HCT116 (cell line): ENCODE measurements at regions not wholly inside any gene's neighbourhood (a gene's known extent, or its start where the extent isn't known, plus 50 kb on each side); places are given as distances from the start of the nearest gene placed in this dataset.

ENCODE experiments used
- ATAC-seq: fragments of 200-7000 bp; cut with Tn5 transposase; 2 replicates; pipeline ENCODE4 v1.9.1; 2020; ENCODE audit warnings: mild to moderate bottlenecking, moderate library complexity
- BruUV-seq: library from RNA; stranded (reverse); fragments of 400-500 nt; replicated peaks from 2 replicates; lab custom pipeline; 2021; lab: Mats Ljungman, UMichigan
- CTCF ChIA-PET: fragments of 300-600 bp; sonication (Branson Sonifier 250); formaldehyde crosslinking; loops from one replicate; lab custom pipeline; 2021; ENCODE audit warnings: antibody characterized with exemption; lab: Charles Lee
- POLR2A ChIA-PET: fragments of 300-600, 350-600 bp; sonication (Branson Sonifier 250); formaldehyde crosslinking; loops from one replicate; lab custom pipeline; 2021; ENCODE audit warnings: antibody characterized with exemption; lab: Charles Lee
- RAD21 ChIA-PET, 2 experiments: fragments of 300-600 bp; sonication (Branson Sonifier 250); formaldehyde crosslinking; loops; one replicate each; lab custom pipeline; 2023; ENCODE audit warnings: low total read pairs in 2 of 2; ENCODE audit not compliant: uncharacterized antibody in 2 of 2, unreplicated experiment in 2 of 2, low non-redundant PET in 1 of 2; lab: Charles Lee
- DNase-seq: peaks from one replicate; pipeline ENCODE4 v3.0.0-alpha.2; 2010; ENCODE audit warnings: low read depth, low spot score
- H2AFZ ChIP-seq: fragments of 200-600 bp; shearing (Covaris generic), sonication (generic); 2 replicates; pipeline ENCODE4 v1.6.1; 2017; ENCODE audit warnings: low read depth, mixed run types, mixed read lengths, antibody characterized with exemption, low read length; ENCODE audit not compliant: poor library complexity, severe bottlenecking
- H3K27ac ChIP-seq: 2 replicates; pipeline ENCODE4 v1.5.1; 2012; ENCODE audit warnings: low read depth, low read length
- H3K27me3 ChIP-seq: fragments of 200-600 bp; sonication (generic); 2 replicates; pipeline ENCODE4 v1.6.1; 2016; ENCODE audit warnings: mixed run types, low read length, mixed read lengths; ENCODE audit not compliant: insufficient read depth
- H3K36me3 ChIP-seq, 2 experiments: fragments of 200-500 bp in 1 of 2; fragments of 200-600 bp in 1 of 2; sonication (Bioruptor generic) in 1 of 2; sonication (generic) in 1 of 2; 2 replicates each; pipeline versions ENCODE4 v1.5.1 to v1.6.1; 2014 to 2016; ENCODE audit warnings: low read length in 2 of 2, inconsistent platforms in 1 of 2, mixed read lengths in 1 of 2, mixed run types in 1 of 2; ENCODE audit not compliant: insufficient read depth in 2 of 2, control insufficient read depth in 1 of 2
- H3K4me1 ChIP-seq, 2 experiments: fragments of 200-600 bp in 1 of 2; sonication (generic) in 1 of 2; 2 replicates each; pipeline versions ENCODE4 v1.5.1 to v1.6.1; 2012 to 2017; ENCODE audit warnings: low read length in 2 of 2, inconsistent platforms in 1 of 2, mild to moderate bottlenecking in 1 of 2, mixed read lengths in 1 of 2, mixed run types in 1 of 2, moderate library complexity in 1 of 2; ENCODE audit not compliant: insufficient read depth in 2 of 2, control insufficient read depth in 1 of 2
- H3K4me2 ChIP-seq: fragments of 200-600 bp; sonication (generic); 2 replicates; pipeline ENCODE4 v1.6.1; 2017; ENCODE audit warnings: mixed run types, low read length, mixed read lengths
- H3K4me3 ChIP-seq, 2 experiments: fragments of 200-600 bp in 1 of 2; sonication (generic) in 1 of 2; replicated peaks in 1 of 2; 2 replicates each; pipeline ENCODE4 v1.5.1; 2011 to 2016; ENCODE audit warnings: low read length in 2 of 2, control low read depth in 1 of 2, low read depth in 1 of 2, mild to moderate bottlenecking in 1 of 2, mixed read lengths in 1 of 2, mixed run types in 1 of 2
- H3K79me2 ChIP-seq: fragments of 200-600 bp; sonication (generic); 2 replicates; pipeline ENCODE4 v1.6.1; 2017; ENCODE audit warnings: mild to moderate bottlenecking, mixed run types, low read length, moderate library complexity, mixed read lengths; ENCODE audit not compliant: insufficient read depth
- H3K9ac ChIP-seq: fragments of 200-600 bp; sonication (generic); 2 replicates; pipeline ENCODE4 v1.6.1; 2016; ENCODE audit warnings: low read length, mixed read lengths
- H3K9me2 ChIP-seq: fragments of 200-600 bp; sonication (generic), shearing (Covaris generic); 2 replicates; pipeline ENCODE4 v1.6.1; 2017; ENCODE audit warnings: mixed run types, mild to moderate bottlenecking, moderate library complexity; ENCODE audit not compliant: insufficient read depth
- H3K9me3 ChIP-seq, 2 experiments: fragments of 200-500 bp in 1 of 2; fragments of 200-600 bp in 1 of 2; sonication (Bioruptor generic) in 1 of 2; sonication (generic) in 1 of 2; 2 replicates each; pipeline ENCODE4 v1.6.1; 2014 to 2017; ENCODE audit warnings: low read length in 2 of 2, mixed read lengths in 2 of 2, inconsistent platforms in 1 of 2, low read depth in 1 of 2, mild to moderate bottlenecking in 1 of 2, mixed run types in 1 of 2, moderate library complexity in 1 of 2; ENCODE audit not compliant: control insufficient read depth in 1 of 2, insufficient read depth in 1 of 2
- H4K20me1 ChIP-seq: fragments of 200-600 bp; sonication (generic), shearing (Covaris generic); 2 replicates; pipeline ENCODE4 v1.6.1; 2017; ENCODE audit warnings: mixed run types, mild to moderate bottlenecking, moderate library complexity; ENCODE audit not compliant: insufficient read depth
- ATF3 ChIP-seq: IDR thresholded peaks from 2 replicates; pipeline ENCODE4 v1.6.1; 2012
- CBX3 ChIP-seq: IDR thresholded peaks from 2 replicates; pipeline ENCODE4 v1.6.1; 2012; ENCODE audit warnings: low read depth
- EZH2 ChIP-seq: fragments of 200-600 bp; sonication (generic); IDR thresholded peaks from 2 replicates; pipeline ENCODE4 v1.6.1; 2017; ENCODE audit warnings: antibody characterized with exemption, mixed run types
- JUND ChIP-seq: IDR thresholded peaks from 2 replicates; pipeline ENCODE4 v1.6.1; 2012
- POLR2A ChIP-seq: IDR thresholded peaks from 2 replicates; pipeline ENCODE4 v1.7.0; 2011; ENCODE audit warnings: borderline replicate concordance; ENCODE audit not compliant: insufficient read depth, insufficient read length; ENCODE audit errors: extremely low read depth
- SIN3A ChIP-seq: IDR thresholded peaks from 2 replicates; pipeline ENCODE4 v1.6.1; 2012; ENCODE audit warnings: low read depth
- SRF ChIP-seq: IDR thresholded peaks from 2 replicates; pipeline ENCODE4 v1.6.1; 2012; ENCODE audit warnings: low read depth
- YY1 ChIP-seq: IDR thresholded peaks from 2 replicates; pipeline ENCODE4 v1.6.1; 2011; ENCODE audit warnings: low read length, low read depth, moderate library complexity, mild to moderate bottlenecking; ENCODE audit not compliant: insufficient replicate concordance; ENCODE audit errors: extremely low read depth
- intact Hi-C: fragments of 100-400 bp; cut with micrococcal nuclease; formaldehyde crosslinking; loops from 2 replicates; pipeline ENCODE4 v1.10.0; 2022
- TF ChIP-seq, protein P1 (sequence below): IDR thresholded peaks from 2 replicates; pipeline ENCODE4 v1.6.1; 2012; ENCODE audit warnings: low read depth
- TF ChIP-seq, protein P2 (sequence below), 3 experiments: fragments of 200-600 bp in 1 of 3; sonication (generic) in 1 of 3; IDR thresholded peaks in 2 of 3; conservative IDR thresholded peaks in 1 of 3; 2 replicates each; pipeline ENCODE4 v1.5.1; 2012 to 2017; ENCODE audit warnings: low read depth in 2 of 3, low read length in 2 of 3, antibody characterized with exemption in 1 of 3, borderline replicate concordance in 1 of 3, control low read depth in 1 of 3, mild to moderate bottlenecking in 1 of 3, mixed read lengths in 1 of 3, mixed run types in 1 of 3, moderate library complexity in 1 of 3; ENCODE audit not compliant: insufficient read depth in 1 of 3

GRCh38 chrY:7768901-7769300, 857.3 kb upstream of the AMELY start:
- BruUV-seq = no TSS peak

More at GRCh38 chrY:7768901-7769300, 857.3 kb upstream of the AMELY start:
- Histone ChIP-seq H3K9me3 (no peaks in the 10 kb centered on the region), H3K79me2 (no peaks in the 10 kb centered on the region), H3K9me2 (no peaks in the 10 kb centered on the region), H3K4me1 (no peaks in the 10 kb centered on the region), H3K9ac (no peak overlapping the region), H3K27me3 (no peaks in the 10 kb centered on the region), H3K4me3 (no peak overlapping the region), H3K4me2 (no peak overlapping the region), H3K27ac (no peak overlapping the region), H3K36me3 (no peaks in the 10 kb centered on the region), H4K20me1 (no peaks in the 10 kb centered on the region), H2AFZ (no peak overlapping the region)
- RAD21 ChIA-PET = no interaction called here
- intact Hi-C loops = no loop called here
- DNase-seq (no peak), ATAC-seq (no peak)
- CTCF ChIA-PET = no interaction called here
- TF ChIP-seq CBX3 (no peak), POLR2A (no peak), SRF (no peak), SIN3A (no peak), ATF3 (no peak), YY1 (no peak), JUND (no peak), EZH2 (no peak)
- TF ChIP-seq, protein P1, sequence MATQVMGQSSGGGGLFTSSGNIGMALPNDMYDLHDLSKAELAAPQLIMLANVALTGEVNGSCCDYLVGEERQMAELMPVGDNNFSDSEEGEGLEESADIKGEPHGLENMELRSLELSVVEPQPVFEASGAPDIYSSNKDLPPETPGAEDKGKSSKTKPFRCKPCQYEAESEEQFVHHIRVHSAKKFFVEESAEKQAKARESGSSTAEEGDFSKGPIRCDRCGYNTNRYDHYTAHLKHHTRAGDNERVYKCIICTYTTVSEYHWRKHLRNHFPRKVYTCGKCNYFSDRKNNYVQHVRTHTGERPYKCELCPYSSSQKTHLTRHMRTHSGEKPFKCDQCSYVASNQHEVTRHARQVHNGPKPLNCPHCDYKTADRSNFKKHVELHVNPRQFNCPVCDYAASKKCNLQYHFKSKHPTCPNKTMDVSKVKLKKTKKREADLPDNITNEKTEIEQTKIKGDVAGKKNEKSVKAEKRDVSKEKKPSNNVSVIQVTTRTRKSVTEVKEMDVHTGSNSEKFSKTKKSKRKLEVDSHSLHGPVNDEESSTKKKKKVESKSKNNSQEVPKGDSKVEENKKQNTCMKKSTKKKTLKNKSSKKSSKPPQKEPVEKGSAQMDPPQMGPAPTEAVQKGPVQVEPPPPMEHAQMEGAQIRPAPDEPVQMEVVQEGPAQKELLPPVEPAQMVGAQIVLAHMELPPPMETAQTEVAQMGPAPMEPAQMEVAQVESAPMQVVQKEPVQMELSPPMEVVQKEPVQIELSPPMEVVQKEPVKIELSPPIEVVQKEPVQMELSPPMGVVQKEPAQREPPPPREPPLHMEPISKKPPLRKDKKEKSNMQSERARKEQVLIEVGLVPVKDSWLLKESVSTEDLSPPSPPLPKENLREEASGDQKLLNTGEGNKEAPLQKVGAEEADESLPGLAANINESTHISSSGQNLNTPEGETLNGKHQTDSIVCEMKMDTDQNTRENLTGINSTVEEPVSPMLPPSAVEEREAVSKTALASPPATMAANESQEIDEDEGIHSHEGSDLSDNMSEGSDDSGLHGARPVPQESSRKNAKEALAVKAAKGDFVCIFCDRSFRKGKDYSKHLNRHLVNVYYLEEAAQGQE = no peak
- TF ChIP-seq, protein P2, sequence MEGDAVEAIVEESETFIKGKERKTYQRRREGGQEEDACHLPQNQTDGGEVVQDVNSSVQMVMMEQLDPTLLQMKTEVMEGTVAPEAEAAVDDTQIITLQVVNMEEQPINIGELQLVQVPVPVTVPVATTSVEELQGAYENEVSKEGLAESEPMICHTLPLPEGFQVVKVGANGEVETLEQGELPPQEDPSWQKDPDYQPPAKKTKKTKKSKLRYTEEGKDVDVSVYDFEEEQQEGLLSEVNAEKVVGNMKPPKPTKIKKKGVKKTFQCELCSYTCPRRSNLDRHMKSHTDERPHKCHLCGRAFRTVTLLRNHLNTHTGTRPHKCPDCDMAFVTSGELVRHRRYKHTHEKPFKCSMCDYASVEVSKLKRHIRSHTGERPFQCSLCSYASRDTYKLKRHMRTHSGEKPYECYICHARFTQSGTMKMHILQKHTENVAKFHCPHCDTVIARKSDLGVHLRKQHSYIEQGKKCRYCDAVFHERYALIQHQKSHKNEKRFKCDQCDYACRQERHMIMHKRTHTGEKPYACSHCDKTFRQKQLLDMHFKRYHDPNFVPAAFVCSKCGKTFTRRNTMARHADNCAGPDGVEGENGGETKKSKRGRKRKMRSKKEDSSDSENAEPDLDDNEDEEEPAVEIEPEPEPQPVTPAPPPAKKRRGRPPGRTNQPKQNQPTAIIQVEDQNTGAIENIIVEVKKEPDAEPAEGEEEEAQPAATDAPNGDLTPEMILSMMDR (IDR thresholded peaks at IDR 0.05 in 2 of 3, conservative IDR thresholded peaks at IDR 0.05 in 1 of 3; ENCODE audit: borderline replicate concordance in 1 of 3, insufficient read depth in 1 of 3, low read depth in 2 of 3, low read length in 2 of 3) = no peak
- POLR2A ChIA-PET = no interaction called here
